ENCODE measurements at regions not wholly inside any gene's neighbourhood (a gene's known extent, or its start where the extent isn't known, plus 50 kb on each side); places are given as distances from the start of the nearest gene placed in this dataset.

DNA sequence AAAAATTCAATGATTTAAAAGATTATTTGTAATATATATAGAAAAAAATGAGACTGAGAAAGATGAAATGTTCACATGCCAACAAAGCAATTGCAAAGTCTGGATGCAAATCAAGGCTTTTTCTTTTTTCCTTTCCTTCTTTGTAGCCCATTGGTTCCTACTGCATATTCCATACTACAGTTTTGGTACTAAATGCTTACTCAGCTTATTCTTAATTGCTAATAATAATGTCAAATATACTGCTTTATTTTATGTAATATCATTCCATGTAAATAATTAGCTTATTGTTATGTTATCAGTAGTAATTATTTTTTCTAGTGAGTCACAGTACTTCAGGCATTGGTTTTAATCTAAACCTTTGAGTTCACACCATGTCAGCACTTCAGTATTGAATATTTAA is 407.4 kb upstream of the LRRTM1 start:
- Histone ChIP-seq H3K27ac (ENCODE audit: low read length) (no peak overlapping the region), H3K9me3 (ENCODE audit: control insufficient read depth, insufficient read depth, low read depth, low read length) (no peaks in the 10 kb centered on the region), H3K36me3 (ENCODE audit: control insufficient read depth, insufficient read depth, low read length) (no peaks in the 10 kb centered on the region), H3K4me3 (ENCODE audit: low read depth in 2 of 2, low read length in 2 of 2) (no peak overlapping the region), H3K4me1 (ENCODE audit: control insufficient read depth, insufficient read depth, low read length) (no peaks in the 10 kb centered on the region), H3K27me3 (ENCODE audit: control insufficient read depth, insufficient read depth, low read length) (no peaks in the 10 kb centered on the region)
- DNase-seq (ENCODE audit: low read depth, low spot score) (no peak), ATAC-seq (no peak)
- ChIA-PET POLR2A (no interaction called here), CTCF (no interaction called here)
- TF ChIP-seq, protein P1, sequence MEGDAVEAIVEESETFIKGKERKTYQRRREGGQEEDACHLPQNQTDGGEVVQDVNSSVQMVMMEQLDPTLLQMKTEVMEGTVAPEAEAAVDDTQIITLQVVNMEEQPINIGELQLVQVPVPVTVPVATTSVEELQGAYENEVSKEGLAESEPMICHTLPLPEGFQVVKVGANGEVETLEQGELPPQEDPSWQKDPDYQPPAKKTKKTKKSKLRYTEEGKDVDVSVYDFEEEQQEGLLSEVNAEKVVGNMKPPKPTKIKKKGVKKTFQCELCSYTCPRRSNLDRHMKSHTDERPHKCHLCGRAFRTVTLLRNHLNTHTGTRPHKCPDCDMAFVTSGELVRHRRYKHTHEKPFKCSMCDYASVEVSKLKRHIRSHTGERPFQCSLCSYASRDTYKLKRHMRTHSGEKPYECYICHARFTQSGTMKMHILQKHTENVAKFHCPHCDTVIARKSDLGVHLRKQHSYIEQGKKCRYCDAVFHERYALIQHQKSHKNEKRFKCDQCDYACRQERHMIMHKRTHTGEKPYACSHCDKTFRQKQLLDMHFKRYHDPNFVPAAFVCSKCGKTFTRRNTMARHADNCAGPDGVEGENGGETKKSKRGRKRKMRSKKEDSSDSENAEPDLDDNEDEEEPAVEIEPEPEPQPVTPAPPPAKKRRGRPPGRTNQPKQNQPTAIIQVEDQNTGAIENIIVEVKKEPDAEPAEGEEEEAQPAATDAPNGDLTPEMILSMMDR (IDR thresholded peaks at IDR 0.05) = no peak
- TF ChIP-seq TCF7L2 (IDR thresholded peaks at IDR 0.05; ENCODE audit: low read depth, low read length) (no peak), SIN3A (IDR thresholded peaks at IDR 0.05; ENCODE audit: borderline replicate concordance, insufficient read depth, low read depth, low read length) (no peak), POLR2AphosphoS5 (IDR thresholded peaks at IDR 0.05; ENCODE audit: low read depth, low read length) (no peak)
- TF ChIP-seq, protein P2, sequence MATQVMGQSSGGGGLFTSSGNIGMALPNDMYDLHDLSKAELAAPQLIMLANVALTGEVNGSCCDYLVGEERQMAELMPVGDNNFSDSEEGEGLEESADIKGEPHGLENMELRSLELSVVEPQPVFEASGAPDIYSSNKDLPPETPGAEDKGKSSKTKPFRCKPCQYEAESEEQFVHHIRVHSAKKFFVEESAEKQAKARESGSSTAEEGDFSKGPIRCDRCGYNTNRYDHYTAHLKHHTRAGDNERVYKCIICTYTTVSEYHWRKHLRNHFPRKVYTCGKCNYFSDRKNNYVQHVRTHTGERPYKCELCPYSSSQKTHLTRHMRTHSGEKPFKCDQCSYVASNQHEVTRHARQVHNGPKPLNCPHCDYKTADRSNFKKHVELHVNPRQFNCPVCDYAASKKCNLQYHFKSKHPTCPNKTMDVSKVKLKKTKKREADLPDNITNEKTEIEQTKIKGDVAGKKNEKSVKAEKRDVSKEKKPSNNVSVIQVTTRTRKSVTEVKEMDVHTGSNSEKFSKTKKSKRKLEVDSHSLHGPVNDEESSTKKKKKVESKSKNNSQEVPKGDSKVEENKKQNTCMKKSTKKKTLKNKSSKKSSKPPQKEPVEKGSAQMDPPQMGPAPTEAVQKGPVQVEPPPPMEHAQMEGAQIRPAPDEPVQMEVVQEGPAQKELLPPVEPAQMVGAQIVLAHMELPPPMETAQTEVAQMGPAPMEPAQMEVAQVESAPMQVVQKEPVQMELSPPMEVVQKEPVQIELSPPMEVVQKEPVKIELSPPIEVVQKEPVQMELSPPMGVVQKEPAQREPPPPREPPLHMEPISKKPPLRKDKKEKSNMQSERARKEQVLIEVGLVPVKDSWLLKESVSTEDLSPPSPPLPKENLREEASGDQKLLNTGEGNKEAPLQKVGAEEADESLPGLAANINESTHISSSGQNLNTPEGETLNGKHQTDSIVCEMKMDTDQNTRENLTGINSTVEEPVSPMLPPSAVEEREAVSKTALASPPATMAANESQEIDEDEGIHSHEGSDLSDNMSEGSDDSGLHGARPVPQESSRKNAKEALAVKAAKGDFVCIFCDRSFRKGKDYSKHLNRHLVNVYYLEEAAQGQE (IDR thresholded peaks at IDR 0.05; ENCODE audit: insufficient read depth in 1 of 2, low read depth in 2 of 2, low read length in 1 of 2) = no peak
- in situ Hi-C loops (cut with HindIII; ENCODE audit: low pct_unique_long_range_greater_than_20kb, low sequenced_read_pairs) (no loop called here), intact Hi-C loops (cut with micrococcal nuclease; ENCODE audit: unreplicated experiment) (no loop called here)
- BruUV-seq (replicated peaks) = no TSS peak

DNA sequence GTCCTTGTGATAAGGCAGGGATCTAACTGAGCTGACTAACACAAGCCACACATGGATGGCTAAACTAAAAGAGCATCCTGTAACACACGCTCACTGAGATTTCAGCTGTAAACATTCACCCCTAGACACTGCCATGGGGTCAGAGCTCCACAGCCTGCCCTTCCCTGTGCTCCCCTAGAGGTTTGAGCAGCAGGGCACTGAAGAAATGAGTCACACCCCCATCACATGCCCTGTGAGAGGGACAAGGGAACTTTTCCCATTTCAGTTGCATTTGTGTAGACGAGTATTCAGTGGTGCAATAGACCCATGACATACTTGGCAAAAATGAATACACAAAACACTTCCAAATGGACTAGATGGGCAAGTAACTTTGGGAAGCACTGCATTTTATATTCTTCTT is 402.4 kb upstream of the LRRTM1 start:
- H3K4me1 ChIP-seq (ENCODE audit: control insufficient read depth, insufficient read depth, low read length) = no peaks in the 10 kb centered on the region
- no peak overlapping the region for H3K4me3 ChIP-seq (ENCODE audit: low read depth in 2 of 2, low read length in 2 of 2)
- H3K9me3 ChIP-seq (ENCODE audit: control insufficient read depth, insufficient read depth, low read depth, low read length) = no peaks in the 10 kb centered on the region
- in situ Hi-C loops (cut with HindIII; ENCODE audit: low pct_unique_long_range_greater_than_20kb, low sequenced_read_pairs) (no loop called here), intact Hi-C loops (cut with micrococcal nuclease; ENCODE audit: unreplicated experiment) (no loop called here)
- H3K27ac ChIP-seq (ENCODE audit: low read length) = no peak overlapping the region
- BruUV-seq (replicated peaks) = no TSS peak
- ATAC-seq (no peak), DNase-seq (ENCODE audit: low read depth, low spot score) (no peak)
- POLR2A ChIA-PET = interaction anchor here (0.5 kb wide), 1 partner anchor 385 kb away, joined by 3 read pairs; no protein-coding TSS in a partner anchor
- TF ChIP-seq, protein P2 (IDR thresholded peaks at IDR 0.05; ENCODE audit: insufficient read depth in 1 of 2, low read depth in 2 of 2, low read length in 1 of 2) = no peak
- TF ChIP-seq TCF7L2 (IDR thresholded peaks at IDR 0.05; ENCODE audit: low read depth, low read length) = no peak
- TF ChIP-seq POLR2AphosphoS5 (IDR thresholded peaks at IDR 0.05; ENCODE audit: low read depth, low read length) = no peak
- no peak for TF ChIP-seq SIN3A (IDR thresholded peaks at IDR 0.05; ENCODE audit: borderline replicate concordance, insufficient read depth, low read depth, low read length)
- TF ChIP-seq, protein P1 (IDR thresholded peaks at IDR 0.05) = no peak
- CTCF ChIA-PET = no interaction called here
- H3K27me3 ChIP-seq (ENCODE audit: control insufficient read depth, insufficient read depth, low read length) = no peaks in the 10 kb centered on the region
- no peaks in the 10 kb centered on the region for H3K36me3 ChIP-seq (ENCODE audit: control insufficient read depth, insufficient read depth, low read length)

All from Panc1 (cell line).